GM18868 (cell line): ENCODE measurements at regions not wholly inside any gene's neighbourhood (a gene's known extent, or its start where the extent isn't known, plus 50 kb on each side); places are given as distances from the start of the nearest gene placed in this dataset.

Experiments
- ATAC-seq: cut with Tn5 transposase; IDR thresholded peaks from one replicate; pipeline ENCODE4 v1.9.1; 2021; ENCODE audit warnings: mild to moderate bottlenecking, moderate library complexity; ENCODE audit not compliant: unreplicated experiment

GRCh38 chr7:25545124-25546008 is 317.1 kb upstream of the NPVF start:
- ATAC-seq = no peak

GRCh38 chr7:25546306-25546705 is 318.0 kb upstream of the NPVF start:
- no peak for ATAC-seq

GRCh38 chr7:25549271-25549921 is 321.1 kb upstream of the NPVF start:
- ATAC-seq = no peak

DNA sequence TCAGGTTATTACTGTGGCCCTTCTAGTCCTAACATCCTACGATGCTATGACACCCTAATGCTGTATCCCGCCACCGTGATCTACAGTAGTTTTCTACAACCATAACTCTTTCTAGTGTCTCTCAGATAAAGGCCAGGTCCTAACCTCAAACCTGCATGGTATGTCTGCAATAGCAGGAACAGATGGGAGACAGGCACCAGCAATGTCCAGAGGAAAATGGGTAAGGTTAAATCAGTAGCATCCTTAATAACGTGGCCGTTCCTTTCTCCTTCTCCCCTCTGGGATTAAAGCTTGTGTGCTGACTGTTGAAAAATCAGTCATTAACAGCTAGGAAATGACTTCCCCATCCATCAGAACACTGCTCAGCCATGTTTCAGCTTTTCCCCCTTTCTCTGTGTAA is 321.9 kb upstream of the NPVF start:
- ATAC-seq = no peak

DNA sequence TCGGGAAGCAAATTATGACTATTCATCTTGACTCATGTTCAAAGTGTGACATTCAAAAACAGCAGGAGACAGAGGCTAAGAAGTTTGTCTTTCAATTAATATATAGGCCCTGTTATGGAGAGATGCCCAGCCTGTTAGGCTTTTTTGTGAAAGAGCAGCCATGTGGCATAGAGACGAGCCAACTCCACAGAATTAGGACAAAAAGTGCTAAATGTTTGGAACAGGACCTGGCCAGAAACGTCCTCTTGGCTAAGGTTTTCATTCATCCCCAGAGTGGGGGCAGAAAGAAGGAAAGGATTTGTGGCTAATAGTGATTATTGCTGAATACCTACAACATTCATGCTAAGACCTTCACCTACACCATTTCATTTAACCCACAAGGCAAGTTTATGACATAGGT is 324.7 kb upstream of the NPVF start:
- ATAC-seq = no peak

DNA sequence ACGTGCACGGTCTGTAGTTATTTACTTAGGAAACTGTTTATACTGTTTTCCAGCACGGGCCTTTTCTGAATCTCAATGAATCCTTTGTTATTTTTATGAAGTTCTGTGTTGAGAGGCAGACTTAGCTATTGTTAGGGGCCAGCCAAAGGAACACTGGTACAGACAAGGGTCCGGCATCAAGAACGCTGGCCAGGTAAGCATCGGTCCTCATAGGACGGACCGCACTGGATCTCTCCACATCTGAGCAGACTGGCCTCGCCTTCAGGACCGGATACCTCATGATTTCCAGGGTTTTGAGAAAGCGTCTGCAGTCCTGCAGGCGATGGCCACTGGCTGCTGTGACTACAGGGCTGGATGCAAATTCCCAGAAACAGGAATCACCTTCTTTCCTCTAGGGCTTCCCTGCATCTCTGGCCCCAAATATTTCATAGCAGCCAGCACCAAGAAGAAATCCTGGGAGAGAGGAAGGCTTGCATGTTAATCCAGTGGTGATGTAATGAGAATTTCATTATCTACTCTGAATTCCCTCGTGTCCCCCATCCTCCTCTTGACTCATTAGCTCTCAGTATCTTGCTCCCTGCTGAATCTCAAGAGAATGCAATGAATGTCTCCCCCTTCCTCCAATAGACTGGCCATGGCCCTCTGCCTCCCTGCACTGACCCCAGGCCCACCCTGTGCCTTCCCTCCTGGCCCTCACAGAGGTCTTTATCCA is 325.4 kb upstream of the NPVF start:
- ATAC-seq = no peak

DNA sequence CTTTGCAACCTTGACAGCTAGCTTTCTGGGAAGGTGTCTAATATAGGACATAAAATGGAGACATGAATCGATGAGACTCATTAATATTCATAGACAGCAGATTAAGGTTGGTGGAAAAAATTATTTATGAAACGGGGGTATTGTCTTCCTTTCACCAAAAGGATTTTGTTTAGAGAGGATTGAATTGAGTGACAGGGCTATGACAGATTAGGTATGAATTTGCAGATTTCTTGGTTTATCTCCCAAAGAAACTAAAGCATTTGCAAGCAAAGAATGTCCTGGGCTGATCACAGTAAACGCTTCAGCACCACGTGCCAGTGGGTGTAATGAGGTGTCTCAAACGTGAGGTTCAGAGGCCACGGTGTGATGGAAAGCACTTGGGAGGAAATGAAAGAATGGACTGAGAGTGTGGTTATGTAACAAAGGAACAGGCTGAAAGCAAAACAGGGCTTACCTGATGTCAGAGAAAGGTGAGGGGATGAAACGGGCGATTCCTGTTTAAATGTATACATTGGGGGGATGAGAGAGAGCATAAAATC is 329.2 kb upstream of the NPVF start:
- no peak for ATAC-seq

GRCh38 chr7:25557930-25558329 is 329.6 kb upstream of the NPVF start:
- ATAC-seq = no peak

GRCh38 chr7:25558605-25559004 is 330.3 kb upstream of the NPVF start:
- no peak for ATAC-seq

- ATAC-seq = no peak
Measured at GRCh38 chr7:25559581-25560367, 331.5 kb upstream of the NPVF start.

DNA sequence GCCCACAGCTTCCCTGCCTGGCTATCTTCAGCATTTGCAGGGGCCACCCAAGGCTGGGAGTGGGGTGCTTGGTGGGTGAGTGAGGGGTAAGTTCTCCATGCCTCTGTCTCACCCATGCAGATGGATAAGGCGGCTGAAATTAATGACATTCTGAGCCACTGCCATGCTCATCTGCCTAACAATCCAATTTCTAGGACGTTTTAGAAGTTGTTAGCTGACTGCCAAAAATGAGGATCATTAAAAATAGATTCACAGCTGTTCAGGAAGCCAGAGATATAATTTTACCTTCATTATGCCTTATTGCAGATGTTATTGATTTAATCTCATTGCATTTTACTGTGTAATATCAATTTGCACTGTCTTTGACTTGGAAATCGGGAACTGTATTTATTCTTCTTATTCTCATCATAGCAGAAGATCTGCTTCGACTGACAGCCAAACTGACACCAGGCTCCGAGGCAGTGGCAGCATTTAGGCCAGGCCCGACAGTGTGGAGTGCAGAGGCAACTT is 334.4 kb upstream of the NPVF start:
- no peak for ATAC-seq

DNA sequence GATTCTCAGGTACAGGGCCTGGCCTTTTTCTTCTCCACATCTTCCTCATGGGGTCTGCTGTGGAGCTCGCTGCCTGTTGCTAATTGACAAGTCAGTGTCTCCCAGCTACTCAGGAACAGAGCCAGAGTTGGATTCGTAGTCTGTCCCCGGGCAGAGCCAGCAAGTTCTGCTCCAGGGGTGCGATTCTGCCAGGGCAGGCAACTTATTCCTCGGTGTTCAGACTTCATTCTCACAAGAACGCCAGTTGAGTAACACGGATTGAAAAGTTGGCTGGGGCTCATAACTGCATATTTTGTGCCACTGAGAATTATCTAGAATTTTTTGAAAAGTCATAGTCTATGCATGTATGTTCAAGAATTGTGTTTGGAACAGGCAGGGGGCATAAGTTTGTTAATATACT is 336.7 kb upstream of the NPVF start:
- ATAC-seq = no peak

DNA sequence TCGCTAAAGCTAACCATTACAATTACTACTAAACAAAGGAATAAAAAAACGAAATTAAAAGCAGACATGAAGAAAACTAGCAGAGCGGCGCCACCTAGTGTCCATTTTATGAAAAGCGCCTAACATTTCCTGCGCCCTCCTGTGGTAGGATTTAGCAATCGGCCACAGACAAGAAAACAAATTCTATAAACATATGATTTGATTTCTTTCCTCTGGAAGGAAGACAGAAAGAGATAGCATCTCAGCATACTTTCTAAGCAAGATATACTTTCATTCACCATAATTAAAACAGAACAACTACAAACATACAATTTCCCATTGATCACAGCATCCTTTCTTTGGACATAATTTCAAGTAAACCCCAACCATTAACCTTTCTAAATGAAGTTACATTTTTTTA is 337.7 kb upstream of the NPVF start:
- no peak for ATAC-seq

- ATAC-seq = no peak
Measured at GRCh38 chr7:25567430-25567829, 339.1 kb upstream of the NPVF start.

DNA sequence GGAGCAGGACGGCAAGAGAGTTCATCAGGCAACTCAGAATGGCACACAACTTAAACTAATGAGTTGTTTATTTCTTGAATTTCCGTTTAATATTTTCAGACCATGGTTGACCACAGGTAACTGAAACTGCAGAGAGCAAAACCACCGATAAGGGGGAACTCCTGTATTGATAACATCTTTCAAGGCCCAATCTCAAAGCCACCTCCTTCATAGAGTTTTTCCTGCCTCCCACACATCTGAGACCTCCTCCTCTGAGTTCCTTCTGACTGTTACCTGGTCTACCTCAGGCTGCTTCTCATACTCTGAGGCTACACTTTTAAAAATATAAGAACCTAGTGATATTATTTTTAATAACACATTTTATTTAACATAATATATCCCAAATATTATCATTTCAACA is 341.5 kb upstream of the NPVF start:
- peak; percentile 63 for ATAC-seq

- ATAC-seq = no peak
Measured at GRCh38 chr7:25572423-25572822, 344.1 kb upstream of the NPVF start.

GRCh38 chr7:25574828-25575227 is 346.5 kb upstream of the NPVF start:
- no peak for ATAC-seq

DNA sequence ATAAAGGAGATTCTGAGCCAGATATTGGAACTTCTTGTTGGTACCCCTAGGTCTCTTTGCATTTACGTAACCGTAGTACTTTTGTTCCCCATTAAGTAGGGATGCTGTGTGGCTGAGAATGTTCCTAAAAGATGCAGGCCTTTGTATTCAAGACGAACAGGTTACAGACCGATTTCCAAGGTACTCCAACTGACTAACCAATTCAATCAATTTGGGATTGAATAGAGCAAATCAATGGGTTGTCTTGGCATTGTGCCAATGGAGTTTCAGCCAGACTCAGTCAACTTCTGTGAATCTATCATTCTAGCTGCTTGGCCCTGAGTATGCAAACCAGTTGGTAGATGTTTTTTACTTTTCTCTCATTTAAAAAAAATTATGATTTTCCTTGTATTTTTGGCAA is 347.3 kb upstream of the NPVF start:
- ATAC-seq = no peak

DNA sequence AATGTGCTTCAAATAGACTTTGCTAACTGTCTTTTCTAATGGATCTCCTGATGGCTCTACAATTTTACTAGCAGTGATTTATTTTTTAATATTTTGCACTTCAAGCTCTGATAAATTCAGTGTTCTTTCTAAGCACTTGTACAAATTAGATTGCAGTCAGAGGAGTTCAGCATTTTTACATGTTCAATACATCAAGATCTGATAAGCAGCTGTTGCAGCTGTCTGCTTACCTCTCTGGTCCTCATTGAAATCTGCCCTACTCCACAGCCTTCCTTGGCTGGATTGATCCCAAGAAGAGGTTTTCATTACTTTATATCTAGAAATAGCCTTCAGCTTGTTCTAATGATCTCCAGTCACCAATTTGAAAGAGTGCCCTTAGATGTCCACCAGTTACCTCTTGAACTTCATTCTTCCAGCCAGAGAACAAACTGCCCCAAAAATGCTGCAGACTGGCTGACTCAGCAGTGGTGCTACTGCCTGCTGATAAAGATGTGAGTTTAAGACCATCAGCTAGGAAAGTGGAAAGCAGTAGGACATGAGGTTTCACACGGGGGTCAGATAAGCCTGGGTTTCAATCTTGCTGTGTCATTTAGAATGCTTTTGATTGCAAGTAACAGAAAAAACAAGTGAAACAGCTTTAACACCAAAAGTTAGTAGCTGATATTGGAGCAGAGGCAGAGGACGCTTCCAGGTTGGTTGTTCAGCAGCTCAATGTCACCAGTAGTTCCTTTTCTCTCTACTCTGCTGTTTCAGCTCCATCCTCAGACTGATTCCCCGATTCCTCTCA is 350.9 kb upstream of the NPVF start:
- no peak for ATAC-seq

GRCh38 chr7:25579778-25580075 is 351.4 kb upstream of the NPVF start:
- no peak for ATAC-seq
